SK-N-SH (cell line): ENCODE measurements at regions not wholly inside any gene's neighbourhood (a gene's known extent, or its start where the extent isn't known, plus 50 kb on each side); places are given as distances from the start of the nearest gene placed in this dataset.
"Not testable (repeated sequence)": the region's sequence is repeated elsewhere in the genome, so short reads cannot be mapped to it uniquely, and the experiment has no call there.

Source experiments
- CTCF ChIA-PET: fragments of 300-600, 350-600 bp; formaldehyde crosslinking; extraction: SDS; loops from one replicate; lab custom pipeline; 2021; lab: Yijun Ruan, JAX
- POLR2A ChIA-PET: fragments of 350-600 bp; sonication (Branson Sonifier 250); formaldehyde crosslinking; extraction: SDS; loops from one replicate; lab custom pipeline; 2020; ENCODE audit warnings: antibody characterized with exemption, inconsistent platforms; lab: Yijun Ruan, JAX
- DNase-seq: peaks from one replicate; pipeline ENCODE4 v3.0.0; 2012
- H2AFZ ChIP-seq: fragments of 200-600 bp; sonication (generic); 2 replicates; pipeline ENCODE4 v1.8.1; 2016; ENCODE audit warnings: antibody characterized with exemption, mild to moderate bottlenecking, low read depth
- H3F3A ChIP-seq: fragments of 200-600 bp; sonication (generic); replicated peaks from 2 replicates; pipeline ENCODE3; 2016; ENCODE audit warnings: antibody characterized with exemption, mild to moderate bottlenecking; ENCODE audit not compliant: insufficient read depth
- H3K27ac ChIP-seq, 2 experiments: fragments of 200-500 bp in 1 of 2; fragments of 200-600 bp in 1 of 2; sonication (Bioruptor generic) in 1 of 2; sonication (generic), shearing (Covaris generic) in 1 of 2; 2 replicates each; pipeline versions ENCODE4 v1.5.1 to v1.6.1; 2014 to 2016; ENCODE audit warnings: low read depth in 2 of 2, inconsistent platforms in 1 of 2, low read length in 1 of 2, mild to moderate bottlenecking in 1 of 2, mixed read lengths in 1 of 2
- H3K27me3 ChIP-seq: fragments of 200-600 bp; sonication (generic), shearing (Covaris generic); 2 replicates; pipeline ENCODE4 v1.6.1; 2016; ENCODE audit warnings: mixed run types; ENCODE audit not compliant: insufficient read depth
- H3K36me3 ChIP-seq, 2 experiments: fragments of 200-500 bp in 1 of 2; fragments of 200-600 bp in 1 of 2; sonication (Bioruptor generic) in 1 of 2; sonication (generic) in 1 of 2; replicated peaks in 1 of 2; 2 replicates each; pipeline versions ENCODE3 to v1.5.1; 2014 to 2016; ENCODE audit warnings: low read length in 1 of 2, mild to moderate bottlenecking in 1 of 2; ENCODE audit not compliant: insufficient read depth in 2 of 2, control insufficient read depth in 1 of 2
- H3K4me1 ChIP-seq, 2 experiments: fragments of 200-500 bp in 1 of 2; fragments of 200-600 bp in 1 of 2; sonication (Bioruptor generic) in 1 of 2; sonication (generic), shearing (Covaris generic) in 1 of 2; 2 replicates each; pipeline versions ENCODE4 v1.5.1 to v1.6.1; 2014 to 2016; ENCODE audit warnings: low read depth in 1 of 2, low read length in 1 of 2, mixed run types in 1 of 2; ENCODE audit not compliant: insufficient read depth in 2 of 2, control insufficient read depth in 1 of 2
- H3K4me2 ChIP-seq: fragments of 200-600 bp; sonication (generic), shearing (Covaris generic); 2 replicates; pipeline ENCODE4 v1.6.1; 2017; ENCODE audit warnings: mixed run types
- H3K4me3 ChIP-seq, 2 experiments: fragments of 200-500 bp in 1 of 2; fragments of 200-600 bp in 1 of 2; sonication (Bioruptor generic) in 1 of 2; sonication (generic), shearing (Covaris generic) in 1 of 2; 2 replicates each; pipeline versions ENCODE4 v1.5.1 to v1.8.1; 2014 to 2016; ENCODE audit warnings: low read depth in 2 of 2, inconsistent platforms in 1 of 2, low read length in 1 of 2, mild to moderate bottlenecking in 1 of 2, mixed read lengths in 1 of 2, moderate library complexity in 1 of 2
- H3K79me2 ChIP-seq: fragments of 200-600 bp; sonication (generic); 2 replicates; pipeline ENCODE4 v1.8.1; 2017; ENCODE audit warnings: mild to moderate bottlenecking; ENCODE audit not compliant: insufficient read depth
- H3K9ac ChIP-seq: fragments of 200-600 bp; sonication (generic); 2 replicates; pipeline ENCODE4 v1.6.1; 2017; ENCODE audit warnings: mixed run types
- H3K9me2 ChIP-seq: fragments of 200-600 bp; sonication (generic); 2 replicates; pipeline ENCODE4 v1.6.1; 2017; ENCODE audit warnings: mixed run types
- H3K9me3 ChIP-seq: fragments of 200-600 bp; sonication (generic); 2 replicates; pipeline ENCODE4 v1.6.1; 2017; ENCODE audit warnings: mixed run types, mild to moderate bottlenecking, moderate library complexity
- H4K20me1 ChIP-seq: fragments of 200-600 bp; sonication (generic); 2 replicates; pipeline ENCODE4 v1.6.1; 2017; ENCODE audit warnings: mild to moderate bottlenecking, mixed run types; ENCODE audit not compliant: insufficient read depth
- ELF1 ChIP-seq: IDR thresholded peaks from 2 replicates; pipeline ENCODE4 v1.4.0; 2012
- FOSL2 ChIP-seq: IDR thresholded peaks from 2 replicates; pipeline ENCODE4 v1.4.0; 2012; ENCODE audit warnings: low read depth, mild to moderate bottlenecking, moderate library complexity, borderline replicate concordance
- JUND ChIP-seq: IDR thresholded peaks from 2 replicates; pipeline ENCODE4 v1.4.0; 2012
- NRF1 ChIP-seq: IDR thresholded peaks from 2 replicates; pipeline ENCODE4 v1.6.1; 2012; ENCODE audit warnings: low read depth, mild to moderate bottlenecking, low read length
- POLR2AphosphoS5 ChIP-seq: IDR thresholded peaks from 2 replicates; pipeline ENCODE4 v1.6.1; 2012; ENCODE audit warnings: low read depth, low read length
- RAD21 ChIP-seq: IDR thresholded peaks from 2 replicates; pipeline ENCODE4 v1.6.1; 2012; ENCODE audit warnings: mild to moderate bottlenecking, low read length
- RCOR1 ChIP-seq: fragments of 150-350 bp; IDR thresholded peaks from 2 replicates; pipeline ENCODE4 v1.6.1; 2017; ENCODE audit warnings: antibody characterized with exemption, low read length
- RFX5 ChIP-seq: IDR thresholded peaks from 2 replicates; pipeline ENCODE4 v1.6.1; 2012; ENCODE audit warnings: mild to moderate bottlenecking, improper control_type of control experiment, low read length
- RXRA ChIP-seq: IDR thresholded peaks from 2 replicates; pipeline ENCODE4 v1.4.0; 2012; ENCODE audit warnings: low read depth, mild to moderate bottlenecking, borderline replicate concordance
- SIN3A ChIP-seq: IDR thresholded peaks from 2 replicates; pipeline ENCODE4 v1.6.1; 2012; ENCODE audit warnings: low read depth, mild to moderate bottlenecking, low read length, moderate library complexity, borderline replicate concordance
- SMC3 ChIP-seq: IDR thresholded peaks from 2 replicates; pipeline ENCODE4 v1.6.1; 2012; ENCODE audit warnings: low read depth, low read length, improper control_type of control experiment
- TEAD4 ChIP-seq: IDR thresholded peaks from 2 replicates; pipeline ENCODE4 v1.4.0; 2012; ENCODE audit warnings: mild to moderate bottlenecking, borderline replicate concordance; ENCODE audit not compliant: insufficient read depth
- YY1 ChIP-seq: IDR thresholded peaks from 2 replicates; pipeline ENCODE4 v1.4.0; 2012; ENCODE audit warnings: low read depth, mild to moderate bottlenecking
- WGBS: methylation state at CpG from one replicate; pipeline ENCODE4 v1.1.6; 2017; ENCODE audit warnings: low lambda C conversion rate; 5-methylcytosine and 5-hydroxymethylcytosine counted together
- TF ChIP-seq, protein P1 (sequence below): IDR thresholded peaks from 2 replicates; pipeline ENCODE4 v1.4.0; 2012; ENCODE audit warnings: low read depth, borderline replicate concordance
- TF ChIP-seq, protein P2 (sequence below): fragments of 150-350 bp; IDR thresholded peaks from 2 replicates; pipeline ENCODE4 v1.6.1; 2016; ENCODE audit warnings: mild to moderate bottlenecking, low read depth, low read length
- TF ChIP-seq, protein P3 (sequence below): IDR thresholded peaks from 2 replicates; pipeline ENCODE4 v1.4.0; 2012; ENCODE audit warnings: low read depth, borderline replicate concordance

DNA sequence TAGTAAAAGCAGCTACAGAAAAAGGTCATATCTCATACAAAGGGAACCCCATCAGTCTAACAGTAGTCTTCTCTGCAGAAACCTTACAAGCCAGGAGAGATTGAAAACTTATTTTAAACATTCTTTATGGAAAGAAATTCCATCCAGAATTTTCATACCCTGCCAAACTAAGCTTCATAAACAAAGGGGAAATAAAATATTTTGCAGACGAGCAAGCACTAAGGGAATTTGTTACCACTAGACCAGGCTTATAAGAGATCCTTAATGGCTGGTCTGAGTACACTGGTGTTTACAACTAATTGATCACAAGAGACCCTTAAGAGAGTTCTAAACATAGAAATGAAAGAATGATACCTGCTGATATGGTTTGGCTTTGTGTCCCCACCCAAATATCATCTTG lies 128.6 kb upstream of the TNFSF11 start:
- Histone ChIP-seq H3K9me2 (no peaks in the 10 kb centered on the region), H3K4me1 (no peaks in the 10 kb centered on the region), H3K27me3 (no peaks in the 10 kb centered on the region), H3K79me2 (no peaks in the 10 kb centered on the region), H2AFZ (no peak overlapping the region), H3K9me3 (peaks cover 3% of the 10 kb centered on the region; the same call in 1 of the 2 replicates), H4K20me1 (no peaks in the 10 kb centered on the region), H3F3A (no peaks in the 10 kb centered on the region), H3K4me3 (no peak overlapping the region), H3K36me3 (no peaks in the 10 kb centered on the region), H3K4me2 (no peak overlapping the region), H3K9ac (no peak overlapping the region), H3K27ac (no peak overlapping the region)
- no peak for DNase-seq
- WGBS = 0% methylated on average over 1 of the region's 1 CpG
- ChIA-PET POLR2A (no interaction called here), CTCF (no interaction called here)
- TF ChIP-seq, protein P1, sequence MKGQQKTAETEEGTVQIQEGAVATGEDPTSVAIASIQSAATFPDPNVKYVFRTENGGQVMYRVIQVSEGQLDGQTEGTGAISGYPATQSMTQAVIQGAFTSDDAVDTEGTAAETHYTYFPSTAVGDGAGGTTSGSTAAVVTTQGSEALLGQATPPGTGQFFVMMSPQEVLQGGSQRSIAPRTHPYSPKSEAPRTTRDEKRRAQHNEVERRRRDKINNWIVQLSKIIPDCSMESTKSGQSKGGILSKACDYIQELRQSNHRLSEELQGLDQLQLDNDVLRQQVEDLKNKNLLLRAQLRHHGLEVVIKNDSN = no peak
- no peak for TF ChIP-seq RFX5
- no peak for TF ChIP-seq SIN3A
- TF ChIP-seq JUND = no peak
- no peak for TF ChIP-seq YY1
- TF ChIP-seq, protein P2, sequence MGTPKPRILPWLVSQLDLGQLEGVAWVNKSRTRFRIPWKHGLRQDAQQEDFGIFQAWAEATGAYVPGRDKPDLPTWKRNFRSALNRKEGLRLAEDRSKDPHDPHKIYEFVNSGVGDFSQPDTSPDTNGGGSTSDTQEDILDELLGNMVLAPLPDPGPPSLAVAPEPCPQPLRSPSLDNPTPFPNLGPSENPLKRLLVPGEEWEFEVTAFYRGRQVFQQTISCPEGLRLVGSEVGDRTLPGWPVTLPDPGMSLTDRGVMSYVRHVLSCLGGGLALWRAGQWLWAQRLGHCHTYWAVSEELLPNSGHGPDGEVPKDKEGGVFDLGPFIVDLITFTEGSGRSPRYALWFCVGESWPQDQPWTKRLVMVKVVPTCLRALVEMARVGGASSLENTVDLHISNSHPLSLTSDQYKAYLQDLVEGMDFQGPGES = no peak
- no peak for TF ChIP-seq POLR2AphosphoS5

DNA sequence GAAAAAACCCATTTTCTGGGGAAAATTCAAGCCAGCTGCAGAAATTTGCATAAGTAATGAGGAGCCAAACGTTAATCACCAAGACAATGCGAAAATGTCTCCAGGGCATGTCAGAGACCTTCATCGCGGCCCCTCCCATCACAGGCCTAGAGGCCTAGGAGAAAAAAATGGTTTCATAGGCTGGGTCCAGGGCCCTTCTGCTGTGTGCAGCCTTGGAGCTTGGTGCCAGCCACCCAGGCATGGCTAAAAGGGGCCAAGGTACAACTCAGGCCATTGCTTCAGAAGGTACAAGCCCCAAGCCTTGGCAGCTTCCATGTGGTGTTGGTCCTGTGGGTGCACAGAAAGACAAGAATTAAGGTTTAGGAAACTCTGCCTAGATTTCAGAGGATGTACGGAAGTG lies 127.4 kb upstream of the TNFSF11 start:
- H3K9ac ChIP-seq, POLR2A ChIA-PET, H3K36me3 ChIP-seq, CTCF ChIA-PET, H2AFZ ChIP-seq, H4K20me1 ChIP-seq, H3K79me2 ChIP-seq, H3K9me2 ChIP-seq, H3K27ac ChIP-seq, H3K27me3 ChIP-seq, DNase-seq, H3K4me2 ChIP-seq, H3K9me3 ChIP-seq, H3K4me3 ChIP-seq, H3K4me1 ChIP-seq, H3F3A ChIP-seq: not testable (repeated sequence)
- WGBS = 23% methylated on average over 5 of the region's 5 CpGs

DNA sequence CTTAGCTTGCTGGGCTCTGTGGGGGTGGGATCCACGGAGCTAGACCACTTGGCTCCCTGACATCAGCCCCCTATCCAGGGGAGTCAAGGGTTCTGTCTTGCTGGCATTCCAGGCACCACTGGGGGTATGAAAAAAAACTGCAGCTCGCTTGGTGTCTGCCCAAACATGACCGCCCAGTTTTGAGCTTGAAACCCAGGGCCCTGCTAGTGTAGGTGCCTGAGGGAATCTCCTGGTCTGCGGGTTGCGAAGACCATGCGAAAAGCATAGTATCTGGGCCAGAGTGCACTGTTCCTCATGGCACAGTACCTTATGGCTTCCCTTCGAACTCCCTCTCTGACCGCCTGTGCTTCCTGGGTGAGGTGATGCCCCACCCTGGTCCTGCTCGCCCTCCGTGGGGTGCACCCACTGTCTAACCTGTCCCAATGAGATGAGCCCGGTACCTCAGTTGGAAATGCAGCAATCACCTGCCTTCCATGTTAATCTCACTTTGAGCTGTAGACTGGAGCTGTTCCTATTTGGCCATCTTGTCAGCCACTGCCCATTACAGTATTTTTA lies 120.8 kb upstream of the TNFSF11 start:
- Histone ChIP-seq H3K9me3 (no peaks in the 10 kb centered on the region), H3K9me2 (no peaks in the 10 kb centered on the region), H3K36me3 (no peaks in the 10 kb centered on the region), H3K79me2 (no peaks in the 10 kb centered on the region), H3K27me3 (no peaks in the 10 kb centered on the region; the same call in 1 of the 2 replicates), H3K27ac (no peak overlapping the region), H2AFZ (no peak overlapping the region), H3K4me1 (no peaks in the 10 kb centered on the region), H3K4me2 (no peak overlapping the region), H3K9ac (no peak overlapping the region), H4K20me1 (no peaks in the 10 kb centered on the region), H3K4me3 (no peak overlapping the region), H3F3A (no peaks in the 10 kb centered on the region)
- no peak for DNase-seq
- TF ChIP-seq FOSL2 (no peak), ELF1 (no peak), NRF1 (no peak), RFX5 (no peak), RAD21 (no peak), TEAD4 (no peak), RXRA (no peak), RCOR1 (no peak), SMC3 (no peak)
- TF ChIP-seq, protein P2 = no peak
- TF ChIP-seq, protein P1 = no peak
- TF ChIP-seq, protein P3, sequence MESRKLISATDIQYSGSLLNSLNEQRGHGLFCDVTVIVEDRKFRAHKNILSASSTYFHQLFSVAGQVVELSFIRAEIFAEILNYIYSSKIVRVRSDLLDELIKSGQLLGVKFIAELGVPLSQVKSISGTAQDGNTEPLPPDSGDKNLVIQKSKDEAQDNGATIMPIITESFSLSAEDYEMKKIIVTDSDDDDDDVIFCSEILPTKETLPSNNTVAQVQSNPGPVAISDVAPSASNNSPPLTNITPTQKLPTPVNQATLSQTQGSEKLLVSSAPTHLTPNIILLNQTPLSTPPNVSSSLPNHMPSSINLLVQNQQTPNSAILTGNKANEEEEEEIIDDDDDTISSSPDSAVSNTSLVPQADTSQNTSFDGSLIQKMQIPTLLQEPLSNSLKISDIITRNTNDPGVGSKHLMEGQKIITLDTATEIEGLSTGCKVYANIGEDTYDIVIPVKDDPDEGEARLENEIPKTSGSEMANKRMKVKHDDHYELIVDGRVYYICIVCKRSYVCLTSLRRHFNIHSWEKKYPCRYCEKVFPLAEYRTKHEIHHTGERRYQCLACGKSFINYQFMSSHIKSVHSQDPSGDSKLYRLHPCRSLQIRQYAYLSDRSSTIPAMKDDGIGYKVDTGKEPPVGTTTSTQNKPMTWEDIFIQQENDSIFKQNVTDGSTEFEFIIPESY = no peak
- POLR2A ChIA-PET = no interaction called here
- 58% methylated on average over 9 of the region's 11 CpGs for WGBS
- CTCF ChIA-PET = no interaction called here
